SU-DHL-6 (cell line): ENCODE measurements at regions not wholly inside any gene's neighbourhood (a gene's known extent, or its start where the extent isn't known, plus 50 kb on each side); places are given as distances from the start of the nearest gene placed in this dataset.

ENCODE experiments used
- H2AFZ ChIP-seq: fragments of 200-600 bp; sonication (generic); 2 replicates; pipeline ENCODE4 v1.6.1; 2014; ENCODE audit warnings: low read depth, mild to moderate bottlenecking, moderate library complexity, mixed read lengths, antibody characterized with exemption, low read length; ENCODE audit not compliant: severe bottlenecking
- H3F3A ChIP-seq: fragments of 200-600 bp; shearing (Covaris generic); 2 replicates; pipeline ENCODE4 v1.6.0; 2016; ENCODE audit warnings: antibody characterized with exemption, mild to moderate bottlenecking; ENCODE audit not compliant: insufficient read depth
- H3K27ac ChIP-seq: fragments of 200-600 bp; sonication (generic); 2 replicates; pipeline ENCODE4 v1.5.1; 2016; ENCODE audit warnings: low read depth, mild to moderate bottlenecking, low read length, moderate library complexity, mixed read lengths
- H3K27me3 ChIP-seq: fragments of 200-600 bp; sonication (generic), shearing (Covaris generic); 2 replicates; pipeline ENCODE4 v1.6.0; 2014; ENCODE audit warnings: mild to moderate bottlenecking, low read length
- H3K36me3 ChIP-seq: fragments of 200-600 bp; sonication (generic); 2 replicates; pipeline ENCODE4 v1.6.1; 2014; ENCODE audit warnings: mild to moderate bottlenecking, low read length, mixed read lengths
- H3K4me2 ChIP-seq: fragments of 300-600, 200-600 bp; shearing (Covaris generic), sonication (generic); 2 replicates; pipeline ENCODE4 v1.6.0; 2014; ENCODE audit warnings: low read length, low read depth, mild to moderate bottlenecking; ENCODE audit not compliant: poor library complexity, severe bottlenecking
- H3K4me3 ChIP-seq: fragments of 200-600 bp; sonication (generic); 2 replicates; pipeline ENCODE4 v1.5.1; 2014; ENCODE audit warnings: antibody characterized with exemption, low read length, mild to moderate bottlenecking, mixed read lengths; ENCODE audit not compliant: insufficient read depth, poor library complexity, severe bottlenecking
- H3K79me2 ChIP-seq: fragments of 200-600 bp; sonication (generic); 2 replicates; pipeline ENCODE4 v1.6.1; 2014; ENCODE audit warnings: mild to moderate bottlenecking, low read length, moderate library complexity; ENCODE audit not compliant: insufficient read depth
- H3K9ac ChIP-seq: fragments of 200-600 bp; sonication (generic); 2 replicates; pipeline ENCODE4 v1.7.0; 2014; ENCODE audit warnings: mild to moderate bottlenecking, low read length
- H3K9me2 ChIP-seq: fragments of 200-600 bp; sonication (generic); replicated peaks from 2 replicates; pipeline ENCODE4 v1.6.1; 2014; ENCODE audit warnings: low read length; ENCODE audit not compliant: insufficient read depth
- H3K9me3 ChIP-seq: fragments of 200-600 bp; sonication (generic); 2 replicates; pipeline ENCODE4 v1.6.1; 2014; ENCODE audit warnings: low read length, mixed read lengths; ENCODE audit not compliant: insufficient read depth
- H4K20me1 ChIP-seq: fragments of 200-600 bp; sonication (generic); 2 replicates; pipeline ENCODE4 v1.6.1; 2014; ENCODE audit warnings: low read depth, mild to moderate bottlenecking, antibody characterized with exemption, low read length, moderate library complexity, mixed read lengths
- CTCF ChIP-seq: fragments of 200-600 bp; sonication (generic); IDR thresholded peaks from one replicate; pipeline ENCODE4 v1.5.1; 2017; ENCODE audit warnings: antibody characterized with exemption, mild to moderate bottlenecking, low read length, moderate library complexity; ENCODE audit not compliant: insufficient read depth, poor library complexity, severe bottlenecking
- EZH2phosphoT487 ChIP-seq: fragments of 200-600 bp; sonication (generic), shearing (Covaris generic); conservative IDR thresholded peaks from 2 replicates; pipeline ENCODE4 v1.6.1; 2018; ENCODE audit warnings: mild to moderate bottlenecking, antibody characterized with exemption, low read length, moderate library complexity, mixed read lengths

- no peak overlapping the region for H2AFZ ChIP-seq
- H4K20me1 ChIP-seq: no peaks in the 10 kb centered on the region
- TF ChIP-seq EZH2phosphoT487: no peak
- TF ChIP-seq CTCF: no peak
Measured at GRCh38 chr16:73848993-73849392, 447.6 kb upstream of the PSMD7 start.

GRCh38 chr16:73847090-73847489, 449.5 kb upstream of the PSMD7 start:
- H3K27me3 ChIP-seq: no peaks in the 10 kb centered on the region
- H3K4me3 ChIP-seq: no peak overlapping the region
- H3K79me2 ChIP-seq: no peaks in the 10 kb centered on the region
- no peaks in the 10 kb centered on the region for H4K20me1 ChIP-seq
- TF ChIP-seq CTCF (no peak), EZH2phosphoT487 (no peak)
- no peak overlapping the region for H2AFZ ChIP-seq
- no peak overlapping the region for H3K4me2 ChIP-seq
- no peak overlapping the region for H3K27ac ChIP-seq
- H3F3A ChIP-seq: no peaks in the 10 kb centered on the region
- H3K9ac ChIP-seq: no peak overlapping the region
- no peaks in the 10 kb centered on the region for H3K9me2 ChIP-seq
- no peaks in the 10 kb centered on the region for H3K36me3 ChIP-seq
- H3K9me3 ChIP-seq: no peaks in the 10 kb centered on the region

More at GRCh38 chr16:73848993-73849392, 447.6 kb upstream of the PSMD7 start:
- Histone ChIP-seq H3F3A (no peaks in the 10 kb centered on the region), H3K27ac (no peak overlapping the region), H3K9ac (no peak overlapping the region), H3K4me2 (no peak overlapping the region), H3K79me2 (no peaks in the 10 kb centered on the region), H3K4me3 (no peak overlapping the region), H3K9me3 (no peaks in the 10 kb centered on the region), H3K9me2 (no peaks in the 10 kb centered on the region), H3K36me3 (no peaks in the 10 kb centered on the region), H3K27me3 (no peaks in the 10 kb centered on the region)

- TF ChIP-seq EZH2phosphoT487: no peak
- no peaks in the 10 kb centered on the region for H3F3A ChIP-seq
- no peak overlapping the region for H3K27ac ChIP-seq
- no peak overlapping the region for H3K4me2 ChIP-seq
- H3K27me3 ChIP-seq: no peaks in the 10 kb centered on the region
- H3K36me3 ChIP-seq: no peaks in the 10 kb centered on the region
- H3K9ac ChIP-seq: no peak overlapping the region
- H3K9me3 ChIP-seq: no peaks in the 10 kb centered on the region
- H3K4me3 ChIP-seq: no peak overlapping the region
- no peaks in the 10 kb centered on the region for H4K20me1 ChIP-seq
- no peak overlapping the region for H2AFZ ChIP-seq
- H3K79me2 ChIP-seq: no peaks in the 10 kb centered on the region
- H3K9me2 ChIP-seq: no peaks in the 10 kb centered on the region
Measured at GRCh38 chr16:73846356-73846755, 450.3 kb upstream of the PSMD7 start.

- no peak overlapping the region for H2AFZ ChIP-seq
Measured at GRCh38 chr16:73846007-73846330, 450.6 kb upstream of the PSMD7 start.

More at GRCh38 chr16:73846007-73846330, 450.6 kb upstream of the PSMD7 start:
- no peaks in the 10 kb centered on the region for H3F3A ChIP-seq
- no peaks in the 10 kb centered on the region for H4K20me1 ChIP-seq
- H3K27ac ChIP-seq: no peak overlapping the region
- no peaks in the 10 kb centered on the region for H3K9me3 ChIP-seq
- H3K4me2 ChIP-seq: no peak overlapping the region
- H3K27me3 ChIP-seq: no peaks in the 10 kb centered on the region
- H3K36me3 ChIP-seq: no peaks in the 10 kb centered on the region
- TF ChIP-seq CTCF: no peak
- TF ChIP-seq EZH2phosphoT487: no peak
- no peaks in the 10 kb centered on the region for H3K9me2 ChIP-seq
- H3K4me3 ChIP-seq: no peak overlapping the region
- no peak overlapping the region for H3K9ac ChIP-seq
- H3K79me2 ChIP-seq: no peaks in the 10 kb centered on the region
